ENCODE measurements at regions not wholly inside any gene's neighbourhood (a gene's known extent, or its start where the extent isn't known, plus 50 kb on each side); places are given as distances from the start of the nearest gene placed in this dataset.

DNA sequence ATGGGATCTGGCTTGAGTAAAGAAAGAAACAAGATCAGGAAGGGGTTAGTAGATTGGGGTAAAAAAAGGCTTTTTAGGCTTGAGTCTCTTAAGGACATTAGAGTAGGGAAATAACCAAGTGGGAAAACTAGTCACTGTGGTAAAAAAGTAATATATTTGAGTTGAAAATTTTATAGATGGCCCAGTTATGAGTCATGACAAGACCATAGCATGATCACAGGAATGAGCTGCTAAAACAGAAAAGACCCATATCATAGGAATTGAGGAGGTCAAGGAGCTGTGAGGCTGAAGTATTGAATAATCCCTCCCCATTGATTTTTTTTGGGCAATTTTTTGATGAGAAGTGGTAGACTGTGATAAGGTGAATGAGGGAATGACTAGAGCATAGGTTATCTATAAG, 69.2 kb upstream of the TBC1D5 start:
- DNase-seq (ENCODE audit: missing footprints) (no peak), ATAC-seq (no peak)
- intact Hi-C loops (cut with DNase I), result no loop called here

DNA sequence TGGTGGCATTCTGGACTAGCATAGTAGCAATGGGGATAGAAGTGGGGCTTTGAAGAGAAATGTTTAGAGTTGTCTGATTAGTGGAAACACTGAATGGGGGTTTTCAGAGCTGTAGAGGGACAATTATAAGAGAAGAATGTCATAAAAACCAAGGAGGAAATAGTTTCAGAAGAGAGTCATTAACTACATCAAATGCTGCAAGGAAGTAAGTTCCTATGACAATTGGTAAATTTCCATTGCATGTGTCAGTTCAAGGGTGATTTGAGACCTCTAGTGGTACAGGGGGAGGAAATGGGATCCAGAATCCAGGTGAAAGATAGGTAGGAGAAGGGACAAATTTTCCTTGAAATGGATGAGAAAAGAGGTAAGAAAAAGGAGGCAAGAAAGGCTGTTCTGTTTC, 68.3 kb upstream of the TBC1D5 start:
- DNase-seq (ENCODE audit: missing footprints) (no peak), ATAC-seq (no peak)
- intact Hi-C loops (cut with DNase I), result no loop called here

DNA sequence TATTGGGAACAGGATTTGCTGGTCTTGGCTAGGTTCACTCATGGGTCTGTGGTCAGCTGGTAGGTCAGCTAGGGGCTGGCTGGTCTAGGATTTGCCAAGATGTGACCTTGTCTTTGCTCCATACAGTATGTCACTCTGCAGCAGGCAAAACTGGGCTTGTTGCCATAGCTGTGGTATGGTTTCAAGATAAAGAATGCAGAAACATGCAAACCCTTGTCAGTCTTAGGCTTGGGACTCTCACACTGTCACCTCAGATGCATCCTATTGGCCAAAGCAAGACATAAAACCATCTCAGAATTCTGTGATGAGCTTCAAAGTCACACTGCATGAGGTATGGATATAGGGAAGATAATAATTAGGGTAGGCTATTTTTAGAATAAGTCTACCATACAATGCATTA, 66.6 kb upstream of the TBC1D5 start:
- no peak for ATAC-seq
- intact Hi-C loops (cut with DNase I), result no loop called here
- no peak for DNase-seq (ENCODE audit: missing footprints)

DNA sequence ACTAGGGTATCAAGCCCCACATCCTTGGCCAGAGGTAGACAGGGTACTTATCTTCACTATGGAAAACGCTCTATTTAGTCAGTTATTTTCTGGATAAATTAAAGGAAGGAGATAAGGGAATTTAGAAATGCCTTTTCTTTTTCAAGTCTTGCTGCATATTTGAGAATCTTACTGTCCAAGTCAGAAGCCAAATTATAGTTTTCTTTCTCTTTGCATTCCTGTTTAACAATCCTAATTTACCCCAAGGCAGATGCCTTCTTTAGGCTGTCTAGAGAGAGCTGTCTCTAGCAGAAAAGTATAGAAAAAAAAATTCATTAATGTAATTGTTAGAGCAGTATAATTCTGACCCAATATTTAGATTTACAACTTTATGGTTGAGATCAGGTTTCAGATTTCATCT, 64.4 kb upstream of the TBC1D5 start:
- DNase-seq (ENCODE audit: missing footprints) (no peak), ATAC-seq (no peak)
- intact Hi-C loops (cut with DNase I), result no loop called here

DNA sequence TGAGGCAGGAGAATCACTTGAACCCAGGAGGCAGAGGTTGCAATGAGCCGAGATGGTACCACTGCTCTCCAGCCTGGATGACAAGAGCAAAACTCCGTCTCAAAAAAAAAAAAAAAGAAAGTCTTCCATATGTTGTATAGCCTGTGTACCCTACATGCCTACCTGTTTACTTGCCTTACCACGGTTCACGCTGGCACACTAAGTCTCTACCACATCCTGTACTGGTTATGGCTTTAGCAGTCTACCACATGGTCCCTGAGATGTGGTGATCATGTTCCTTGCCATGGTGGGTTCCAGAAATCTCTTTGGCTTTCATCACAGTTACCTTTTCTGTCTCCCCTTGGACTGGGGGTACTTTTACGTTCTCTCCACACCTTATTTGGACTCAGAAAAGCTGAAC, 63.8 kb upstream of the TBC1D5 start:
- intact Hi-C loops (cut with DNase I), result no loop called here
- ATAC-seq (no peak), DNase-seq (ENCODE audit: missing footprints) (no peak)

DNA sequence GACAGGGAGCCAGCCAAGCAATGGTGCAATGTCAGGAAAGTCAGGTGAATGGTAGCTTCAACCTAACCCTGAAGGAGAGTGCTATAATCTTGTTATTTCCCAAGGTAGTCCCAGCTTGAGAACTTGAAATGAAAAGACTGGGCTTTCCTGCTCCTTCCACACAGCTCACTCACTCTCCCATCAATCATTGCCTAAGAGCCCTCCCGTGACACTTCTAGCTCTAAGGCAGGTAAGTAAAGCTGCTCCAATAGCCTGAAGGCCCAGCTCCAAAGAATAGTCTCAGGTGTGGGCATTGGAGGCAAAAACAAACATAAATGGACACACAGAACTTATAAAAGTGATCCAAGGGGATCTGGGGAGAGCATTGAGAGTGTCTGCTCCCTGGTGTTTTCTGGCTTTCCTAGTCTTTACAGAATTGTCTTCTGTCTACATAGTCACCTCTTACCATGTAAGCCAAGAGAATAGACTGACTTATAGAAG, 63.1 kb upstream of the TBC1D5 start:
- intact Hi-C loops (cut with DNase I), result no loop called here
- ATAC-seq, result no peak
- no peak for DNase-seq (ENCODE audit: missing footprints)

DNA sequence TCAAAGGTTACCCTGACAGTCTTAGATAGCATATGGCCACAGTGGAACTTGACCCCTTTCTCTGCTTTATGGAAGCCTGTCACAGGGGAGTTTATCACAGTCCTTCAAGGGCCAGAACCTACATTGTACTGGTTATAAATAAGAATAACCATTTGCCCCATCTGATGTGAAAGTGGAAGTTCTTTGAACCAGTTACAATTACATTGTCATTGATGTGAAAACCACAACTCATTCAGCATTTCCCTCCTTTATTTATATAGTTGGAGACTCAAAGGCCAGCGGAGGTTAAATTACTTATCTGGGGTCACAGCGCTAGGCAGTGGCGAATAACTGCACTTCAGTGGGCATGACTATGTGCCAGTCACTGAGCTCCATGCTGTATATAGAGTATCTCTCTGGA, 60.5 kb upstream of the TBC1D5 start:
- no peak for DNase-seq (ENCODE audit: missing footprints)
- no peak for ATAC-seq
- intact Hi-C loops (cut with DNase I), result no loop called here

DNA sequence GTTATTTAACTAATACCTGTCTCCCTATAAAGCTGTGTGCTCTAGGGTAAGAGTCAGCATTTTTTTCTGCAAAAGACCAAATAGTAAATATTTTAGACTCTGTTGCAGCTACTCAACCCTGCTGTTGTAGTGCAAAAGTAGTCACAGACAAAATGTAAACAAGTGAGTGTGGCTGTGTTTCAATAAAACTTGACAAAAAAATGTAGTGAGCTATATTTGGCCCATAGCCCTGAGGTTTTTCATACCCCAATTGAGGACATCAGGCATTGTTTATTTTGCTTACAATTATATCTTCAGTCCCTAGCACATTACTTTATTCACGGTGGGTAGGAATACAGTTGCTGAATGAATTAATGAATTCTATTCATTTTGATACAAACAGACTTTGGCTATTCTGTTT, 58.7 kb upstream of the TBC1D5 start:
- ATAC-seq, result no peak
- no peak for DNase-seq (ENCODE audit: missing footprints)
- intact Hi-C loops (cut with DNase I), result no loop called here

DNA sequence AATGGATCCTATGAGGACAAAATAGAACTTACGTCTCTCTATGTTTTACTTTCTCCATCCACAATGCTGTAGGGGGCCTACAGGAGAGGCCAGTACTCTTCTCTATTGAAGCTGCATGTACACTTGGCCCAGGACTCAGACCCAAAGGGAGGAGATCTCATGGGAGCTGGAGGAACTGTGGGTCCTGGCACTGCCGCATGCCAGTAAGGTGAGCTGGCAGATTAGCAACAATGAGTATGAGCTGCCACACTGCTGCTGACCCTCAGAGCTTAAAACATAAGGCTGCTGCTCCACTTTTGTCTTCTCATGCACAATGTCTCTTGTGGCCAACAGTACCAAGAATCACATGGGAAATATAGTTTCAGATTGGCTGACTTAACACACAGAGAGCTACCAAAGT, 57.8 kb upstream of the TBC1D5 start:
- DNase-seq (ENCODE audit: missing footprints) (no peak), ATAC-seq (no peak)
- intact Hi-C loops (cut with DNase I), result no loop called here

DNA sequence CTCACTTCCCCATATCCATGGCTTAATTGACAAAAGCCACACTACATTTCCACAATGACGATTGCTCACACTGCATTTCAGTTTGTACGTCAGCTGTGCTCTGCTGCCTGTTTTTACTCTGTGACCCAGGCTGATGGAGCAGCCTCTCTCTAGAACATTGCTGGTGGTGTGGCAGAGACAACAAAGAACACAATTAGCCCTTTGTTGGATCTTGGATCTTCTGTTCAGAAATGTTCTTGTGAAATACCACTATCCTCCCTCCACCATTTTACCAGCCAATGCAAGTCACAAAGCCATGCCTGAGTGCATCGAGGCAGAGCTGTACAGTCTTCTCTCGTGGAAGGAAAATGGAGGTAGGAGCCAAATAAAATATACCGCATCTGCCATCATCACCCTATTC, 56.9 kb upstream of the TBC1D5 start:
- intact Hi-C loops (cut with DNase I), result no loop called here
- no peak for ATAC-seq

DNA sequence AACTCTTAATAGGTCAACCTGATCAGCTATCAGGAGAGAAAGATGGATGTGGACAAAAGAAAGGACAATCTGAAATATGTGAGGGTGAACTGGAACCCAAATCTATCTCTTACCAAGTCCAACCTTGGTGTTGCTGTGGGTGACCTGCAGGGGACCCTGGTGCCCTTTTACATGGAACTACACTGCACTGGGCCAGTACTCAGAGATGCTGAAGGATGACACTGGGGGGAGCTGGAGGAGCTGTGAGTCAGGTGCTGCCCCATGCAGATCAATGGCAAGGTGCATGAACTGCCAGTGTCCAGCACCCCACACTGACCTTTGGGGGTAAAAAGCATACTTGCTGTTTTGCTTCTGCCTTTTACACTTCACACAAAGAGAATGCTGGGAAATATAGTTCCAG, 55.6 kb upstream of the TBC1D5 start:
- no peak for ATAC-seq
- no peak for DNase-seq (ENCODE audit: missing footprints)
- intact Hi-C loops (cut with DNase I), result no loop called here

More for the DNA sequence above, 56.9 kb upstream of the TBC1D5 start:
- no peak for DNase-seq (ENCODE audit: missing footprints)

DNA sequence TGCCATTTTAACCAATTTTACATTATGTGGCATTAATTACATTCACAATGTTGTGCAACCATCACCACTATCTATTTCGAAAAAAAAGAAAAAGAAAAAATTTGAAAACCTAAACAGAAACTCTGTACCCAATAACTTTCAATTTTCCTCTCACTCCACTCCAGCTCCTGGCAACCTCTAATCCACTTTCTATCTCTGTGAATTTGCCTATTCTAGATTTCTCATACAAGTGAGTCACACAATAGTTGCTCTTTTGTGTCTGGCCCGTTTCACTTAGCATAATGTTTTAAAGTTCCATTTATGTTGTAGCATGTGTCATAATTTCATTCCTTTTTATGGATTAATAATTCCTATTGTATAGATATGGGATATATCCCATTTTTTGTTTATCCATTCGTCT, 53.3 kb upstream of the TBC1D5 start:
- ATAC-seq, result no peak
- no peak for DNase-seq (ENCODE audit: missing footprints)
- intact Hi-C loops (cut with DNase I), result no loop called here

DNA sequence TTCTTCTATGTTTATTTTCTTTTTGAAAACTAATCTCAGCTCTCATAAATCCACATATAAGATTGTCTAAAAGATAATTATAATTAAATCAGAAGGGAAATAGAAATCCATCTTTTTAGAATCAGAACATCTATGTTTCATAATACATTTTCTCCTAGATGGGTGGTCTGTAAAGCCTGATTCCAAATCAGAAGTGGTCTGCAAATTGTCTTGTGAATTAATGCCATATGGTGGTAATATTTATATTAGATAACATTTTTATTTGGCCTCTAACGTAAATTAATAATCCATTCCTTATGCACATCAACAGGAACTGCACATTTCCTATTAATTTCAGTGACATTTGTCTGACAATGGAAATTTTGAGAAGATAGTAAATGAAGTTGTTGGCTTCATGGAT, 52.8 kb upstream of the TBC1D5 start:
- intact Hi-C loops (cut with DNase I), result no loop called here
- no peak for DNase-seq (ENCODE audit: missing footprints)
- ATAC-seq, result no peak

DNA sequence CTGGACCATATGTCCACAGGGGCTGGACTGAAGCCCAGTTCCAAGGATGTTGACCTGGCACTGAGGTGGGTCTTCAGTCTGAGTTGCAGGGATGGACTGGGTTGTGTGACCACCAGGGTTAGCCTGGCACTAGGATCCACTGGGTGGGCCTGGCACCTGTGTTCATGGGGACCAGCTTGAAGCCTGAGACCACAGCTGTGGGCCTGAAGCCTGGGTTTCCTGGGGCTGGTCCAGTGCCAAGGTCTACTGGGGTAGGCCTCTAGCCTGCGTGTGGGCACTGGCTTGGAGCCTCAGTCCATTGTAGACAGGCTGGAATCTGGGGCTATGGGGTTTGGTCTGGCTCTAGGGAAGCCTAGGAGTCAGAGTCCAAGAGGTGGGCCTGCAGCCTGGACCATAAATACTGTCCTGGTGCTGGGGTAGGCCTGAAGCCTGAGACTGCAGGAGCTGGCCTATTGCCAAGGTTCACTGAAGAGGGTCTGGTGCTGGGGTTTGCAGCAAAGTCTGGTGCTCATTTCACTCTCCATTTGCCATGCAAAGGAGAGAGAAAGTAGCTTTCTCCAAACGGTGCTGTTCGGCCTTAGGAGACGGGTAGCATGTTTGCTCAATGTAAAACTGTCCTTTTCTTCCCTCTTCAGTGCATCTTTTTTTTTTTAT, 51.2 kb upstream of the TBC1D5 start:
- intact Hi-C loops (cut with DNase I), result no loop called here
- no peak for ATAC-seq
- DNase-seq (ENCODE audit: missing footprints), result no peak
